ENCODE measurements at regions not wholly inside any gene's neighbourhood (a gene's known extent, or its start where the extent isn't known, plus 50 kb on each side); places are given as distances from the start of the nearest gene placed in this dataset.
"Not testable (repeated sequence)": the region's sequence is repeated elsewhere in the genome, so short reads cannot be mapped to it uniquely, and the experiment has no call there.

DNA sequence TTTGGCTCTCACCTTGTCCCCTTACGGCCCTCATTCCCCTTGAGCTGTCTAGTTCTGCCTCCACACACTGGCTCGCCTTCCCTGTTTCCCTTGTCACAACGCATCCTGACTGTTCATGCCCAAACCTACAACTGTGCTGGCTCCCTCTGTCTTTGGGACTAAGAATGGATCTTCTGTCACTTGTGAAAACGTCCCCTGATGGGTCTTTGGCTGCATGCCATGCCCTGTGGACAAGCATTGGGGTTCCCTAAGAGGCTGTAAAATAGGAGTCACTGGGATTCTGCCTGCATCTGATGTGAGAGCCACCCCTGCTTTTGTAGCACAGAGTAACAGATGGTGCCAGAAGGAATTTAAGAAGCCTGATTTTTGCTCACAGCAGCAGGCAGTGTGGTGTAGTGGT lies 285.3 kb upstream of the CRY1 start:
- ATAC-seq (ENCODE audit: poor library complexity) (no peak), DNase-seq (no peak)
- intact Hi-C loops (cut with DNase I): no loop called here

DNA sequence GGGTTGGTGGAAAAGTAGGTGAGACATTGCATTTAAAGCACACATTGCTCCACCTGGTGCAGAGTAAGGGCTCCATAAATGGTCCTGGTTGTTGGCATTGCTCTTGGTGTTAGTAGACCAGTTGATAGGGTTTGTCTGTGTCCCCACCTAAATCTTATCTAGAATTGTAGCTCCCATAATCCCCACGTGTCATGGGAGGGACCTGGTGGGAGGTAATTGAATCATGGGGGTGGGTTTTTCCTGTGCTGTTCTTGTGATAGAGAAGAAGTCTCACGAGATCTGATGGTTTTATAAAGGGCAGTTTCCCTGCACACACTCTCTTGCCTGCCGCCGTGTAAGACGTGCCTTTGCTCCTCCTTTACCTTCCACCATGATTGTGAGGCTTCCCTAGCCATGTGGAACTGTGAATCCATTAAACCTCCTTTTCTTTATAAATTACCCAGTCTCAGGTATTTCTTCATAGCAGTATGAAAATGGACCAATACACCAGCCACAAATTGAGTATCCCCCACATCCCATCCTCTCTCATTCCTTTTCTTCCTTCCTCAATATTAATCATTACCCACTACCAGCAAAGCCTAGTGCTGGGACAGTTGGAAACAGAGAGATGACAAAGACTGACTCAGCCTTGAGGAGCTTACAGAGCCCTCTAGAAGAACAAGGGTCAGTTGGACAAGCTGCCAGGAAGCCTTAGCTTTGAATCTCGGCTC lies 285.9 kb upstream of the CRY1 start:
- intact Hi-C loops (cut with DNase I); ATAC-seq (ENCODE audit: poor library complexity); DNase-seq: not testable (repeated sequence)

- intact Hi-C loops (cut with DNase I): no loop called here
- no peak for ATAC-seq (ENCODE audit: poor library complexity)
These were observed 286.7 kb upstream of the CRY1 start for GRCh38 chr12:107379852-107380567.

GRCh38 chr12:107384645-107385044 lies 291.3 kb upstream of the CRY1 start:
- DNase-seq (no peak), ATAC-seq (ENCODE audit: poor library complexity) (no peak)
- intact Hi-C loops (cut with DNase I): no loop called here

More at GRCh38 chr12:107379852-107380567, 286.7 kb upstream of the CRY1 start:
- DNase-seq: no peak

DNA sequence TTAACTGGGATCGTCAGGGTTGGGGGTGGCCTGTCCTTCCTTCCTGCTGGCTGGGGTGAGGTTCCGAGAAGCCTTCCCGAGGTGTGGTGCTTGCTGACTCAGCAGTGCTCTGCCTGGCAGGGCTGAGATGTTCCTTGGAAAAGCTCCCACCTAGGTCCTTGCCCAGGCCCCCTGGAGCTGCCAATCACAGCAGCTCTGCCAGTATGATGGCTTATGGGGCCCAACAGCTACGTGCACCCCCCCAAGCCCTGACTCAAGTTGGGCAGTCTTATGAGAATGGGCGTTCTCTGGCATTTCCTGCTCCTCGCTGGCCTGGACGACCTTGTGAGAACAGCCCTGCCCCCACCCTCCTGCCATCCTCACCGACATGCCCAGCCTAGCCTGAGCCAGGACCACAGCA lies 292.2 kb upstream of the CRY1 start:
- ATAC-seq (ENCODE audit: poor library complexity): no peak
- intact Hi-C loops (cut with DNase I): no loop called here
- DNase-seq: no peak

GRCh38 chr12:107386569-107386968 lies 293.2 kb upstream of the CRY1 start:
- ATAC-seq (ENCODE audit: poor library complexity): peak; percentile 39
- DNase-seq: no peak

GRCh38 chr12:107388263-107388662 lies 294.9 kb upstream of the CRY1 start:
- ATAC-seq (ENCODE audit: poor library complexity) (no peak), DNase-seq (no peak)
- intact Hi-C loops (cut with DNase I): no loop called here

More at GRCh38 chr12:107386569-107386968, 293.2 kb upstream of the CRY1 start:
- intact Hi-C loops (cut with DNase I): no loop called here

DNA sequence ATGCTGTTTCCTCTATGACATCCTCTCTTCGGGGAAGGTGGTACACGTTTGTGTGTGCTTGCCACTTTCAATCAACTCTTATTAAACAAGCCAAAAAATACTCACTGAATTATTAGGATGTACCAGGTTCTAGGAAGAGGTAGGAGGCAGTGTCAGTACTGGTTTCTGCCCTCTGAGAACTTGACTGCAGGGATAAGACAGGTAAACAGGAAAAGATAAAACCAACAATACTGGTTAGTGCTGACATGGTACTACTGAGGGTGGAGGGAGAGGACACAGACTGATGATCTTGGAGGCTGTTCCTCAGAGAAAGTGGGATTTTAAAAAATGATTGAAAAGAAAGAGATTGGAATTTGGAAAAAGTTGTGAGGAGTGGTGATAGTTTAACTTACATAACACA lies 295.2 kb upstream of the PWP1 start:
- intact Hi-C loops (cut with DNase I): no loop called here
- DNase-seq (no peak), ATAC-seq (ENCODE audit: poor library complexity) (no peak)

GRCh38 chr12:107393043-107393717 lies 292.4 kb upstream of the PWP1 start:
- intact Hi-C loops (cut with DNase I): no loop called here
- DNase-seq: no peak
- no peak for ATAC-seq (ENCODE audit: poor library complexity)

- intact Hi-C loops (cut with DNase I): no loop called here
- ATAC-seq (ENCODE audit: poor library complexity) (no peak), DNase-seq (no peak)
These were observed 290.9 kb upstream of the PWP1 start for GRCh38 chr12:107394693-107395092.

DNA sequence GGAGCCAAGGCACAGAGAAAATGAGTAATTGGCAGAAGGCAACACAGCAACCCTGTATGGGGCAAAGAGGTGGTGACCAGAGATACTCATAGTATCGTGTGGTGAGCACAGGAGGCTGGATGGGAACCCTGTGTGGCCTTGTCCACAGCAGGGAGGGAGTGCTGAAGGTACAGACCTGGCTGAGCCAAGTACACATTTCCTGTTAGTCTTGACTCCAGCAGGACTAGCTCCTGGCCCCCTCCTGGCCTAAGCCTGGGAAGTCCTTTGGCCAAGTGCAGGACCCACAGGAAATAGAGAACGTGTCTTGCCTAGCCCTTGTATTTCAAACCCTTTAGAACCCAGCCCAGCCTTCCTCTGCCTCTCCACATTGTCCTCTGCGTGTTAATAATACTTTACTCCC lies 289.8 kb upstream of the PWP1 start:
- ATAC-seq (ENCODE audit: poor library complexity): no peak
- DNase-seq: no peak
- intact Hi-C loops (cut with DNase I): no loop called here

- DNase-seq (no peak), ATAC-seq (ENCODE audit: poor library complexity) (no peak)
- intact Hi-C loops (cut with DNase I): no loop called here
These were observed 288.6 kb upstream of the PWP1 start for GRCh38 chr12:107396991-107397390.

GRCh38 chr12:107397890-107398500 lies 287.6 kb upstream of the PWP1 start:
- DNase-seq (no peak), ATAC-seq (ENCODE audit: poor library complexity) (no peak)
- intact Hi-C loops (cut with DNase I): no loop called here

- intact Hi-C loops (cut with DNase I): no loop called here
- ATAC-seq (ENCODE audit: poor library complexity): no peak
These were observed 286.6 kb upstream of the PWP1 start for GRCh38 chr12:107399046-107399445.

GRCh38 chr12:107400686-107401447 lies 284.7 kb upstream of the PWP1 start:
- no peak for DNase-seq
- no peak for ATAC-seq (ENCODE audit: poor library complexity)
- intact Hi-C loops (cut with DNase I): loop anchor here (10.0 kb wide), 1 partner anchor 204 kb away; no protein-coding TSS in a partner anchor

More at GRCh38 chr12:107399046-107399445, 286.6 kb upstream of the PWP1 start:
- no peak for DNase-seq

GRCh38 chr12:107402041-107403022 lies 283.3 kb upstream of the PWP1 start:
- intact Hi-C loops (cut with DNase I): loop anchor here (10.0 kb wide), 1 partner anchor 202 kb away; no protein-coding TSS in a partner anchor
- ATAC-seq (ENCODE audit: poor library complexity) (no peak), DNase-seq (no peak)

DNA sequence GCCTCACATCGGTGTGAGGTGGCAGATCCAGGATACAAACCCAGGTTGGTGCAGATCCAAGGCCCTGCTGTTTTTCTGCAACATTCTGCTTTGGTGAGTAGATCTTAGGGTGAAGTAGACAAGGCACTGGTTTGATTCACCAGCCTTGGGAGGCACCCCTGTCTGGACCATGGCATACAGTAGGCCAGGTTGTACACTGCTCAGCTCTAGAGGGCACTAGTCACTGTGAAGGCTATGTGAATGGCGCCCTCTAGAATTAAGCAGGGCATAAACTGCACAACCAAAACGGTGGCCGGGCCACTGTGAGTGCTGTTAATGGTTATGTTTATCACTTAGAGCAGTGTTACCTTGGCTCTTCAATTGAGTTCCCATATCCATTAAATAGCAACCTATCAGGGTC lies 280.6 kb upstream of the PWP1 start:
- intact Hi-C loops (cut with DNase I): loop anchor here (10.0 kb wide), 1 partner anchor 200 kb away; no protein-coding TSS in a partner anchor
- no peak for DNase-seq
- peak; percentile 39 for ATAC-seq (ENCODE audit: poor library complexity)

Measured in Right ventricle myocardium superior (tissue), 1 donor.